22Rv1 (cell line): ENCODE measurements at regions not wholly inside any gene's neighbourhood (a gene's known extent, or its start where the extent isn't known, plus 50 kb on each side); places are given as distances from the start of the nearest gene placed in this dataset.

ENCODE experiments used
- ZFX ChIP-seq: fragments of 450-650 bp; IDR thresholded peaks from 2 replicates; pipeline ENCODE4 v1.6.1; 2017; ENCODE audit warnings: antibody characterized with exemption, borderline replicate concordance
- TF ChIP-seq, protein P1 (sequence below): fragments of 450-650 bp; IDR thresholded peaks from 2 replicates; pipeline ENCODE4 v1.5.1; 2017; ENCODE audit warnings: mild to moderate bottlenecking

DNA sequence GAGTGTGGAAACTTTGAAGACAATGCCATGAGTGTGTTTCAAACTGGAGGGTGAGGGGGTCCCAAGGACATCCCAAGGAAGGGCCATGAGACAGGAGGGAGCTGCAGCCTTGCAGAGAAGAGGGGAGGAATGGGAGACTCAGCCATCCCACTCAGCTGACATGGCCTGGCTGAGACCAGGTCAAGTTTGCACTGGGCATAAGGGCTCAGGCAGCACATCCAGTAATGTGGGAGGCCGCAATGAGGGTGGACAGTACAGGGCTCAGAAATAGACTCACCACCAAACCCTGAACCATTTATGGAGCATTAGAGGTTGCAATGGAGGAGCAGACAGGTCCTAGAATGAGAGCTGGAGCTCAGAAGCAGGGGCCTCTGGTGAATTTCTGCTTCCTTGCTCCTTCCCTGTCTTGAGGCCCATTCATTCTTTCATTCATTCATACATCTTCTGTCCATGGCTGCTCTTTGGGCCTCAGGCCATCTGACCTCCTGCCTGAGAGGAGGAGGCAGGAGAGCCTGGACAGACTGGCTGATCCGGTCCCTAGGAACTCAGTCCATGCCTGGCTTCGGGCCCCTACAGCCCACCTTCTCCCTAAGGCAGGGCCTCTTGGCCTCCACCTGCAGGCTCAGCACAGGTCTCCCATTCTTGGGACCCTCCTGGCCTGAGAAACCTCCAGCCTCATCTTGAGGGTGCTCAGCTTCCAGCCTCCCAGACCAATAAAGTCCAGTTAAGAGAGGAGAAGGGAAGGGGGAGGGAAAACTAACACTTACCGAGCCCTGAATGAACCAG lies 70.5 kb upstream of the CDH5 start:
- TF ChIP-seq, protein P1, sequence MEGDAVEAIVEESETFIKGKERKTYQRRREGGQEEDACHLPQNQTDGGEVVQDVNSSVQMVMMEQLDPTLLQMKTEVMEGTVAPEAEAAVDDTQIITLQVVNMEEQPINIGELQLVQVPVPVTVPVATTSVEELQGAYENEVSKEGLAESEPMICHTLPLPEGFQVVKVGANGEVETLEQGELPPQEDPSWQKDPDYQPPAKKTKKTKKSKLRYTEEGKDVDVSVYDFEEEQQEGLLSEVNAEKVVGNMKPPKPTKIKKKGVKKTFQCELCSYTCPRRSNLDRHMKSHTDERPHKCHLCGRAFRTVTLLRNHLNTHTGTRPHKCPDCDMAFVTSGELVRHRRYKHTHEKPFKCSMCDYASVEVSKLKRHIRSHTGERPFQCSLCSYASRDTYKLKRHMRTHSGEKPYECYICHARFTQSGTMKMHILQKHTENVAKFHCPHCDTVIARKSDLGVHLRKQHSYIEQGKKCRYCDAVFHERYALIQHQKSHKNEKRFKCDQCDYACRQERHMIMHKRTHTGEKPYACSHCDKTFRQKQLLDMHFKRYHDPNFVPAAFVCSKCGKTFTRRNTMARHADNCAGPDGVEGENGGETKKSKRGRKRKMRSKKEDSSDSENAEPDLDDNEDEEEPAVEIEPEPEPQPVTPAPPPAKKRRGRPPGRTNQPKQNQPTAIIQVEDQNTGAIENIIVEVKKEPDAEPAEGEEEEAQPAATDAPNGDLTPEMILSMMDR = no peak
- TF ChIP-seq ZFX = no peak
